ENCODE measurements at regions not wholly inside any gene's neighbourhood (a gene's known extent, or its start where the extent isn't known, plus 50 kb on each side); places are given as distances from the start of the nearest gene placed in this dataset.
A peak's percentile ranks its signal among the peaks of the same experiment; 100 is the strongest.

- TF ChIP-seq CTCF (IDR thresholded peaks at IDR 0.05; ENCODE audit: low read depth, low read length): peak; percentile 48
- TF ChIP-seq POLR2A (IDR thresholded peaks at IDR 0.05; ENCODE audit: extremely low read depth, insufficient read length): no peak
- no peak for TF ChIP-seq MYC (IDR thresholded peaks at IDR 0.05; ENCODE audit: low read depth, low read length)
Measured at GRCh38 chr7:46352004-46352954, 431.2 kb upstream of the IGFBP3 start.
